ENCODE measurements at regions not wholly inside any gene's neighbourhood (a gene's known extent, or its start where the extent isn't known, plus 50 kb on each side); places are given as distances from the start of the nearest gene placed in this dataset.

DNA sequence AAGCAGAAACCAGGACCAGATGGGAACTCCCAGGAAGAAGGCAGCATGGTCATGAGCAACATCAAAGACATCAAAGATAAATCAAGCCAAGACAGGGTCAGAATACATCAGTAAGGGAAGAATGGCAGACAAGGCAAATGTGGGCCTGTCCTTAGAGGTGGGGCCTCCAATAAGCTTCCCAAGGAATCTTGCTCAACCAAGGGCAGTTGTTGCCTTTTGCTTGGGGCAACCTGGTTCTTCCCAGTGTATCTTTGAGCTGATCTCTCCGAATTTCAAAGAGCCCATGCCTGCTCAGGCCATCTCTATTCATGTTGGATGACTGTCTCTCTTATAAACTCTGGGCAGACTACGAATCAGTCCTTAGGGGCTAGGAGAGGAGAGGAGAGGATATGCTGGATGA lies 68.4 kb upstream of the HABP2 start:
- TF ChIP-seq, protein P1, sequence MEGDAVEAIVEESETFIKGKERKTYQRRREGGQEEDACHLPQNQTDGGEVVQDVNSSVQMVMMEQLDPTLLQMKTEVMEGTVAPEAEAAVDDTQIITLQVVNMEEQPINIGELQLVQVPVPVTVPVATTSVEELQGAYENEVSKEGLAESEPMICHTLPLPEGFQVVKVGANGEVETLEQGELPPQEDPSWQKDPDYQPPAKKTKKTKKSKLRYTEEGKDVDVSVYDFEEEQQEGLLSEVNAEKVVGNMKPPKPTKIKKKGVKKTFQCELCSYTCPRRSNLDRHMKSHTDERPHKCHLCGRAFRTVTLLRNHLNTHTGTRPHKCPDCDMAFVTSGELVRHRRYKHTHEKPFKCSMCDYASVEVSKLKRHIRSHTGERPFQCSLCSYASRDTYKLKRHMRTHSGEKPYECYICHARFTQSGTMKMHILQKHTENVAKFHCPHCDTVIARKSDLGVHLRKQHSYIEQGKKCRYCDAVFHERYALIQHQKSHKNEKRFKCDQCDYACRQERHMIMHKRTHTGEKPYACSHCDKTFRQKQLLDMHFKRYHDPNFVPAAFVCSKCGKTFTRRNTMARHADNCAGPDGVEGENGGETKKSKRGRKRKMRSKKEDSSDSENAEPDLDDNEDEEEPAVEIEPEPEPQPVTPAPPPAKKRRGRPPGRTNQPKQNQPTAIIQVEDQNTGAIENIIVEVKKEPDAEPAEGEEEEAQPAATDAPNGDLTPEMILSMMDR (IDR thresholded peaks at IDR 0.05), result no peak
- H3K36me3 ChIP-seq (ENCODE audit: insufficient read depth, low read length), result no peaks in the 10 kb centered on the region
- no peaks in the 10 kb centered on the region for H3K36me3 Mint-ChIP-seq (ENCODE audit: low read depth)
- H3K9me3 Mint-ChIP-seq, result peaks cover 6% of the 10 kb centered on the region
- H3K4me1 ChIP-seq (ENCODE audit: insufficient read depth, low read length), result no peaks in the 10 kb centered on the region
- intact Hi-C loops (cut with DNase I, micrococcal nuclease), result no loop called here
- H3K4me3 ChIP-seq (ENCODE audit: low read length), result no peak overlapping the region
- no peak overlapping the region for H3K4me3 Mint-ChIP-seq
- ATAC-seq (ENCODE audit: poor library complexity), result no peak
- no peaks in the 10 kb centered on the region for H3K4me1 Mint-ChIP-seq (ENCODE audit: low read depth)
- peaks cover 6 to 8% of the 10 kb centered on the region in 2 experiments for H3K9me3 ChIP-seq (ENCODE audit: control insufficient read depth in 1 of 2, insufficient read depth in 1 of 2, low read length in 2 of 2)
- no peaks in the 10 kb centered on the region for H3K27me3 ChIP-seq (ENCODE audit: control insufficient read depth in 1 of 2, insufficient read depth in 2 of 2, low read length in 2 of 2)
- CTCF ChIA-PET, result no interaction called here
- H3K27me3 Mint-ChIP-seq, result peaks cover 5% of the 10 kb centered on the region
- no peak overlapping the region for H3K27ac Mint-ChIP-seq
- H3K27ac ChIP-seq (ENCODE audit: low read depth in 1 of 2, low read length in 2 of 2), result no peak overlapping the region
- POLR2A ChIA-PET, result no interaction called here
- no peak for DNase-seq

DNA sequence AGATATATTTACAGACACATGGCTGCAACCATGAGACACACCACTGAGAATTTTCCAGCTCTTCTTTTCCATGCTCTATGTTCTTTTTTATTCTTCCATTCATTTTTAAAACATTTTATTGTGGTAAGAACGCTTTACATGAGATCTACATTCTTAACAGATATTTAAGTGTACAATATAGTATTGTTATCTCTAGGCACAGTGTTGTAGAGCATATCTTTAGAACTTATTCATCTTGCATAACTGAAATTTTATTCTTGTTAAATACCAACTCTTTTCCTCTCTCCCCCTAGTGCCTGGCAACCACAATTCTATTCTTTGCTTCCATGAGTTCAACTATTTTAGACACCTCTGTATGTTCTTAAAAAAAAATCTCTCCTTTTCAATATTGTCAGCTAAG lies 67.1 kb upstream of the HABP2 start:
- Mint-ChIP-seq H3K27ac (no peak overlapping the region), H3K27me3 (peaks cover 8% of the 10 kb centered on the region), H3K9me3 (peaks cover 1% of the 10 kb centered on the region), H3K4me3 (no peak overlapping the region), H3K4me1 (ENCODE audit: low read depth) (no peaks in the 10 kb centered on the region), H3K36me3 (ENCODE audit: low read depth) (no peaks in the 10 kb centered on the region)
- ChIA-PET CTCF (no interaction called here), POLR2A (no interaction called here)
- Histone ChIP-seq H3K4me3 (ENCODE audit: low read length) (no peak overlapping the region), H3K9me3 (ENCODE audit: control insufficient read depth in 1 of 2, insufficient read depth in 1 of 2, low read length in 2 of 2) (peaks cover 0 to 2% of the 10 kb centered on the region in 2 experiments), H3K36me3 (ENCODE audit: insufficient read depth, low read length) (no peaks in the 10 kb centered on the region), H3K27ac (ENCODE audit: low read depth in 1 of 2, low read length in 2 of 2) (no peak overlapping the region), H3K27me3 (ENCODE audit: control insufficient read depth in 1 of 2, insufficient read depth in 2 of 2, low read length in 2 of 2) (peaks cover 0 to 3% of the 10 kb centered on the region in 2 experiments), H3K4me1 (ENCODE audit: insufficient read depth, low read length) (no peaks in the 10 kb centered on the region)
- DNase-seq, result no peak
- TF ChIP-seq, protein P1 (IDR thresholded peaks at IDR 0.05), result no peak
- intact Hi-C loops (cut with DNase I, micrococcal nuclease), result no loop called here
- no peak for ATAC-seq (ENCODE audit: poor library complexity)

DNA sequence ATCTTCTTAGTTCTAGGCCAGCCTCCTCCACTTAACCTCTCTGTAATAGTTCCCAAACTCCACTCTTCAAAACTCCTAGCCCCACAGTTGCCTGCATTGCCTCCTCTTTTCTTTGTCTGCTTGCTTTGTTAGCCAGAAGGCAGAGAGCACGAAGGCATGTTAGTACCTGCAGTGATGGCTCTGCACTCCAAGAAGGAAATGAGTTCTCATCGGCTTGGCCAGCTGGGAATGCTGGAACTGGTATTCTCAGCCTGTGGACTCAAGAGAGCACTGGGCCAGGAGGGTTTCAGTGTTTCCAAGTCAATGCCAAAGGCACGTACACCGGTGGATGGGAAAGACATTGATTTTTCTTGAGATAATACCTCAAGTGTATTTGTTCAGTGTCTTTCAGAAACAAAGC lies 66.3 kb upstream of the HABP2 start:
- no peaks in the 10 kb centered on the region for H3K9me3 ChIP-seq (ENCODE audit: control insufficient read depth in 1 of 2, insufficient read depth in 1 of 2, low read length in 2 of 2)
- intact Hi-C loops (cut with DNase I, micrococcal nuclease), result no loop called here
- no peak for ATAC-seq (ENCODE audit: poor library complexity)
- H3K27ac ChIP-seq (ENCODE audit: low read depth in 1 of 2, low read length in 2 of 2), result no peak overlapping the region
- H3K27ac Mint-ChIP-seq, result no peak overlapping the region
- H3K4me3 ChIP-seq (ENCODE audit: low read length), result no peak overlapping the region
- no peaks in the 10 kb centered on the region for H3K4me1 ChIP-seq (ENCODE audit: insufficient read depth, low read length)
- TF ChIP-seq, protein P1 (IDR thresholded peaks at IDR 0.05), result no peak
- no peaks in the 10 kb centered on the region for H3K36me3 ChIP-seq (ENCODE audit: insufficient read depth, low read length)
- H3K27me3 ChIP-seq (ENCODE audit: control insufficient read depth in 1 of 2, insufficient read depth in 2 of 2, low read length in 2 of 2), result peaks cover 0 to 3% of the 10 kb centered on the region in 2 experiments
- ChIA-PET CTCF (no interaction called here), POLR2A (no interaction called here)
- no peaks in the 10 kb centered on the region for H3K9me3 Mint-ChIP-seq
- DNase-seq, result no peak
- no peak overlapping the region for H3K4me3 Mint-ChIP-seq
- no peaks in the 10 kb centered on the region for H3K36me3 Mint-ChIP-seq (ENCODE audit: low read depth)
- no peaks in the 10 kb centered on the region for H3K4me1 Mint-ChIP-seq (ENCODE audit: low read depth)
- H3K27me3 Mint-ChIP-seq, result peaks cover 8% of the 10 kb centered on the region

Data from CD4-positive, alpha-beta T cell (primary cell).